H9 (cell line): ENCODE measurements at regions not wholly inside any gene's neighbourhood (a gene's known extent, or its start where the extent isn't known, plus 50 kb on each side); places are given as distances from the start of the nearest gene placed in this dataset.

Experiments
- DNase-seq: peaks from one replicate; pipeline ENCODE4 v3.0.0-alpha.2; 2017
- H2AFZ ChIP-seq: one replicate; pipeline ENCODE4 v1.6.1; 2013; ENCODE audit warnings: mild to moderate bottlenecking, low read length, control low read depth, moderate library complexity
- H2AK5ac ChIP-seq: 2 replicates; pipeline ENCODE4 v1.6.1; 2013; ENCODE audit warnings: low read length, control low read depth, mixed read lengths; ENCODE audit not compliant: insufficient read length
- H2BK120ac ChIP-seq: one replicate; pipeline ENCODE4 v1.6.1; 2013; ENCODE audit warnings: low read depth, mild to moderate bottlenecking, low read length, control low read depth, inconsistent platforms; ENCODE audit not compliant: poor library complexity, severe bottlenecking
- H2BK12ac ChIP-seq: 2 replicates; pipeline ENCODE4 v1.6.1; 2013; ENCODE audit warnings: low read length, control low read depth, mixed read lengths, low read depth; ENCODE audit not compliant: insufficient read length
- H2BK15ac ChIP-seq: 2 replicates; pipeline ENCODE4 v1.6.1; 2013; ENCODE audit warnings: low read depth, low read length, control low read depth
- H2BK20ac ChIP-seq: one replicate; pipeline ENCODE4 v1.6.1; 2013; ENCODE audit warnings: low read depth, mild to moderate bottlenecking, low read length, control low read depth, inconsistent platforms; ENCODE audit not compliant: poor library complexity, severe bottlenecking
- H2BK5ac ChIP-seq: 2 replicates; pipeline ENCODE4 v1.6.1; 2013; ENCODE audit warnings: low read length, control low read depth, mixed read lengths; ENCODE audit not compliant: insufficient read length
- H3K14ac ChIP-seq: 2 replicates; pipeline ENCODE4 v1.6.1; 2013; ENCODE audit warnings: low read length, control low read depth; ENCODE audit not compliant: insufficient read depth
- H3K18ac ChIP-seq: 2 replicates; pipeline ENCODE4 v1.6.1; 2013; ENCODE audit warnings: low read depth, mild to moderate bottlenecking, mixed read lengths, low read length, control low read depth; ENCODE audit not compliant: insufficient read length
- H3K23ac ChIP-seq: 2 replicates; pipeline ENCODE4 v1.6.1; 2013; ENCODE audit warnings: low read length, control low read depth, mixed read lengths, low read depth; ENCODE audit not compliant: insufficient read length
- H3K23me2 ChIP-seq: 2 replicates; pipeline ENCODE4 v1.6.1; 2013; ENCODE audit warnings: low read depth, mild to moderate bottlenecking, mixed read lengths, low read length, control low read depth; ENCODE audit not compliant: insufficient read length, poor library complexity, severe bottlenecking
- H3K27ac ChIP-seq: 2 replicates; pipeline ENCODE4 v1.5.1; 2013; ENCODE audit warnings: low read length, control low read depth, mixed read lengths, low read depth; ENCODE audit not compliant: insufficient read length
- H3K27me3 ChIP-seq: 2 replicates; pipeline ENCODE4 v1.6.1; 2013; ENCODE audit warnings: low read length, control low read depth, inconsistent platforms; ENCODE audit not compliant: insufficient read depth
- H3K4ac ChIP-seq: 2 replicates; pipeline ENCODE4 v1.6.1; 2013; ENCODE audit warnings: low read depth, mild to moderate bottlenecking, control low read depth, inconsistent platforms, low read length, moderate library complexity
- H3K4me1 ChIP-seq: 2 replicates; pipeline ENCODE4 v1.6.1; 2013; ENCODE audit warnings: low read length, control low read depth, inconsistent platforms; ENCODE audit not compliant: insufficient read depth
- H3K4me2 ChIP-seq: 2 replicates; pipeline ENCODE4 v1.6.1; 2013; ENCODE audit warnings: low read length, control low read depth, mixed read lengths; ENCODE audit not compliant: insufficient read length, insufficient read depth
- H3K56ac ChIP-seq: 2 replicates; pipeline ENCODE4 v1.6.1; 2013; ENCODE audit warnings: low read depth, mild to moderate bottlenecking, mixed read lengths, low read length, control low read depth; ENCODE audit not compliant: insufficient read length
- H3K79me1 ChIP-seq: 2 replicates; pipeline ENCODE4 v1.6.1; 2013; ENCODE audit warnings: low read depth, mild to moderate bottlenecking, moderate library complexity, low read length, control low read depth, inconsistent platforms; ENCODE audit not compliant: insufficient read depth, poor library complexity, severe bottlenecking
- H3K79me2 ChIP-seq: 2 replicates; pipeline ENCODE4 v1.6.1; 2013; ENCODE audit warnings: low read length, control low read depth, inconsistent platforms; ENCODE audit not compliant: insufficient read depth
- H3K9ac ChIP-seq: 2 replicates; pipeline ENCODE4 v1.6.1; 2013; ENCODE audit warnings: low read length, control low read depth, mixed read lengths; ENCODE audit not compliant: insufficient read length; ENCODE audit errors: extremely low read depth
- H3K9me3 ChIP-seq: one replicate; pipeline ENCODE4 v1.6.1; 2013; ENCODE audit warnings: low read depth, low read length, inconsistent platforms; ENCODE audit not compliant: control insufficient read depth
- H3T11ph ChIP-seq: one replicate; pipeline ENCODE4 v1.6.1; 2013; ENCODE audit warnings: mild to moderate bottlenecking, low read length, control low read depth, inconsistent platforms
- H4K20me1 ChIP-seq: one replicate; pipeline ENCODE4 v1.6.1; 2013; ENCODE audit not compliant: control insufficient read depth, insufficient read length, insufficient read depth
- H4K5ac ChIP-seq: 2 replicates; pipeline ENCODE4 v1.6.1; 2013; ENCODE audit warnings: low read depth, mild to moderate bottlenecking, mixed read lengths, low read length, control low read depth; ENCODE audit not compliant: insufficient read length
- H4K8ac ChIP-seq: replicated peaks from 2 replicates; pipeline ENCODE4 v1.6.1; 2013; ENCODE audit warnings: low read length, control low read depth, mixed read lengths, low read depth; ENCODE audit not compliant: insufficient read length
- H4K91ac ChIP-seq: 2 replicates; pipeline ENCODE4 v1.6.1; 2013; ENCODE audit warnings: low read depth, mild to moderate bottlenecking, moderate library complexity, mixed read lengths, low read length, control low read depth; ENCODE audit not compliant: insufficient read length
- H3K27ac Mint-ChIP-seq, 3 experiments: 2 replicates in 2 of 3; 3 replicates in 1 of 3; pipeline ENCODE4 v1.8.0; 2020 to 2021; ENCODE audit warnings: mixed read lengths in 3 of 3, mild to moderate bottlenecking in 1 of 3, moderate library complexity in 1 of 3
- H3K27me3 Mint-ChIP-seq: 2 replicates; pipeline ENCODE4 v1.8.0; 2021; ENCODE audit warnings: low read depth, mild to moderate bottlenecking, moderate library complexity, mixed read lengths
- H3K36me3 Mint-ChIP-seq, 3 experiments: 2 replicates in 2 of 3; 3 replicates in 1 of 3; pipeline ENCODE4 v1.8.0; 2020 to 2021; ENCODE audit warnings: low read depth in 3 of 3, mixed read lengths in 3 of 3; ENCODE audit not compliant: insufficient read depth in 1 of 3
- H3K4me1 Mint-ChIP-seq, 2 experiments: 2 replicates each; pipeline ENCODE4 v1.8.0; 2020; ENCODE audit warnings: mixed read lengths in 2 of 2
- H3K4me3 Mint-ChIP-seq, 2 experiments: 2 replicates in 1 of 2; 3 replicates in 1 of 2; pipeline ENCODE4 v1.8.0; 2020 to 2021; ENCODE audit warnings: mild to moderate bottlenecking in 2 of 2, mixed read lengths in 2 of 2, moderate library complexity in 1 of 2
- H3K9me3 Mint-ChIP-seq, 2 experiments: 2 replicates in 1 of 2; 3 replicates in 1 of 2; pipeline ENCODE4 v1.8.0; 2020; ENCODE audit warnings: mild to moderate bottlenecking in 2 of 2, mixed read lengths in 2 of 2, moderate library complexity in 1 of 2
- WGBS: extraction: QIAGEN DNeasy Blood & Tissue Kit; methylation state at CpG from one replicate; pipeline ENCODE4 v1.1.7; 2013; ENCODE audit warnings: missing lambda C conversion rate, low lambda C conversion rate, mixed read lengths; ENCODE audit not compliant: insufficient read length; ENCODE audit errors: extremely low coverage; 5-methylcytosine and 5-hydroxymethylcytosine counted together
- TF ChIP-seq, protein P1 (sequence below): fragments of 200-600 bp; sonication (generic); conservative IDR thresholded peaks from 3 replicates; pipeline ENCODE4 v1.8.0; 2021; ENCODE audit warnings: antibody characterized with exemption, mild to moderate bottlenecking

- H2AFZ ChIP-seq, result no peak overlapping the region
Measured at GRCh38 chr2:128752691-128753263, 434.1 kb upstream of the HS6ST1 start.

More at GRCh38 chr2:128752691-128753263, 434.1 kb upstream of the HS6ST1 start:
- no peak overlapping the region for H4K91ac ChIP-seq
- no peaks in the 10 kb centered on the region for H3K79me1 ChIP-seq
- H3K9ac ChIP-seq, result no peak overlapping the region
- no peak overlapping the region for H2BK120ac ChIP-seq
- TF ChIP-seq, protein P1, sequence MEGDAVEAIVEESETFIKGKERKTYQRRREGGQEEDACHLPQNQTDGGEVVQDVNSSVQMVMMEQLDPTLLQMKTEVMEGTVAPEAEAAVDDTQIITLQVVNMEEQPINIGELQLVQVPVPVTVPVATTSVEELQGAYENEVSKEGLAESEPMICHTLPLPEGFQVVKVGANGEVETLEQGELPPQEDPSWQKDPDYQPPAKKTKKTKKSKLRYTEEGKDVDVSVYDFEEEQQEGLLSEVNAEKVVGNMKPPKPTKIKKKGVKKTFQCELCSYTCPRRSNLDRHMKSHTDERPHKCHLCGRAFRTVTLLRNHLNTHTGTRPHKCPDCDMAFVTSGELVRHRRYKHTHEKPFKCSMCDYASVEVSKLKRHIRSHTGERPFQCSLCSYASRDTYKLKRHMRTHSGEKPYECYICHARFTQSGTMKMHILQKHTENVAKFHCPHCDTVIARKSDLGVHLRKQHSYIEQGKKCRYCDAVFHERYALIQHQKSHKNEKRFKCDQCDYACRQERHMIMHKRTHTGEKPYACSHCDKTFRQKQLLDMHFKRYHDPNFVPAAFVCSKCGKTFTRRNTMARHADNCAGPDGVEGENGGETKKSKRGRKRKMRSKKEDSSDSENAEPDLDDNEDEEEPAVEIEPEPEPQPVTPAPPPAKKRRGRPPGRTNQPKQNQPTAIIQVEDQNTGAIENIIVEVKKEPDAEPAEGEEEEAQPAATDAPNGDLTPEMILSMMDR, result no peak
- H3K23ac ChIP-seq, result no peak overlapping the region
- DNase-seq, result no peak
- no peak overlapping the region for H3K14ac ChIP-seq
- WGBS, result no CpG with 5 or more reads among the region's 12 CpGs
- H4K8ac ChIP-seq, result no peak overlapping the region
- H3K4me1 ChIP-seq, result peaks cover 2% of the 10 kb centered on the region; the same call in 1 of the 2 replicates
- Mint-ChIP-seq H3K36me3 (no peaks in the 10 kb centered on the region), H3K9me3 (no peaks in the 10 kb centered on the region), H3K4me3 (no peak overlapping the region), H3K27ac (peak overlapping the region in 2 of 3 experiments; percentile 2 to 66; a peak in 2 of 7 replicates), H3K4me1 (peaks cover 26 to 29% of the 10 kb centered on the region in 2 experiments), H3K27me3 (peaks cover 4% of the 10 kb centered on the region)
- H4K5ac ChIP-seq, result no peak overlapping the region
- no peaks in the 10 kb centered on the region for H3K79me2 ChIP-seq
- H3K23me2 ChIP-seq, result no peaks in the 10 kb centered on the region
- H4K20me1 ChIP-seq, result no peaks in the 10 kb centered on the region
- no peak overlapping the region for H3K4ac ChIP-seq
- no peak overlapping the region for H3K56ac ChIP-seq
- H2BK15ac ChIP-seq, result no peak overlapping the region
- H3K27ac ChIP-seq, result no peak overlapping the region
- H3K27me3 ChIP-seq, result no peaks in the 10 kb centered on the region
- no peak overlapping the region for H2BK5ac ChIP-seq
- H3K18ac ChIP-seq, result no peak overlapping the region
- no peak overlapping the region for H2BK20ac ChIP-seq
- no peak overlapping the region for H2BK12ac ChIP-seq
- H3K4me2 ChIP-seq, result no peak overlapping the region
- no peak overlapping the region for H3T11ph ChIP-seq
- no peaks in the 10 kb centered on the region for H3K9me3 ChIP-seq
- no peak overlapping the region for H2AK5ac ChIP-seq
